ENCODE measurements at regions not wholly inside any gene's neighbourhood (a gene's known extent, or its start where the extent isn't known, plus 50 kb on each side); places are given as distances from the start of the nearest gene placed in this dataset.
A peak's percentile ranks its signal among the peaks of the same experiment; 100 is the strongest.

- no peak overlapping the region for H3K4me3 Mint-ChIP-seq
Measured at GRCh38 chr10:93149761-93150160, 76.1 kb downstream of the CYP26A1 start.

GRCh38 chr10:93150289-93150688, 76.6 kb downstream of the CYP26A1 start:
- TF ChIP-seq CTCF (IDR thresholded peaks at IDR 0.05): no peak
- H3K27ac Mint-ChIP-seq: no peak overlapping the region
- no peaks in the 10 kb centered on the region for H3K36me3 ChIP-seq (ENCODE audit: insufficient read depth, low read length)
- intact Hi-C loops (cut with DNase I, micrococcal nuclease): no loop called here
- H3K27me3 ChIP-seq (ENCODE audit: control insufficient read depth in 1 of 2, insufficient read depth in 2 of 2, low read length in 2 of 2): no peaks in the 10 kb centered on the region
- no peak for ATAC-seq (ENCODE audit: poor library complexity)
- no peaks in the 10 kb centered on the region for H3K9me3 ChIP-seq (ENCODE audit: control insufficient read depth in 1 of 2, insufficient read depth in 1 of 2, low read length in 2 of 2)
- no peaks in the 10 kb centered on the region for H3K36me3 Mint-ChIP-seq (ENCODE audit: low read depth)
- H3K27ac ChIP-seq (ENCODE audit: low read depth in 1 of 2, low read length in 2 of 2): no peak overlapping the region
- DNase-seq: peak in 2 of 14 experiments; percentile 7 to 45
- peaks cover 21% of the 10 kb centered on the region for H3K4me1 Mint-ChIP-seq (ENCODE audit: low read depth)
- no peak overlapping the region for H3K4me3 Mint-ChIP-seq
- no peaks in the 10 kb centered on the region for H3K9me3 Mint-ChIP-seq
- ChIA-PET CTCF (no interaction called here), POLR2A (no interaction called here)
- no peak overlapping the region for H3K4me3 ChIP-seq (ENCODE audit: low read length)
- peaks cover 20% of the 10 kb centered on the region for H3K4me1 ChIP-seq (ENCODE audit: insufficient read depth, low read length)
- peaks cover 24% of the 10 kb centered on the region for H3K27me3 Mint-ChIP-seq

More at GRCh38 chr10:93149761-93150160, 76.1 kb downstream of the CYP26A1 start:
- H3K27ac Mint-ChIP-seq: no peak overlapping the region
- Histone ChIP-seq H3K27ac (ENCODE audit: low read depth in 1 of 2, low read length in 2 of 2) (no peak overlapping the region), H3K4me3 (ENCODE audit: low read length) (no peak overlapping the region), H3K36me3 (ENCODE audit: insufficient read depth, low read length) (no peaks in the 10 kb centered on the region), H3K4me1 (ENCODE audit: insufficient read depth, low read length) (peaks cover 20% of the 10 kb centered on the region), H3K27me3 (ENCODE audit: control insufficient read depth in 1 of 2, insufficient read depth in 2 of 2, low read length in 2 of 2) (peaks cover 0 to 3% of the 10 kb centered on the region in 2 experiments), H3K9me3 (ENCODE audit: control insufficient read depth in 1 of 2, insufficient read depth in 1 of 2, low read length in 2 of 2) (no peaks in the 10 kb centered on the region)
- peaks cover 21% of the 10 kb centered on the region for H3K4me1 Mint-ChIP-seq (ENCODE audit: low read depth)
- ChIA-PET POLR2A (interaction anchor here (0.5 kb wide), 1 partner anchor 49 kb away, joined by 3 read pairs; no protein-coding TSS in a partner anchor), CTCF (no interaction called here)
- H3K36me3 Mint-ChIP-seq (ENCODE audit: low read depth): no peaks in the 10 kb centered on the region
- H3K27me3 Mint-ChIP-seq: peaks cover 24% of the 10 kb centered on the region
- intact Hi-C loops (cut with DNase I, micrococcal nuclease): no loop called here
- TF ChIP-seq CTCF (IDR thresholded peaks at IDR 0.05): no peak
- ATAC-seq (ENCODE audit: poor library complexity) (no peak), DNase-seq (no peak)
- H3K9me3 Mint-ChIP-seq: no peaks in the 10 kb centered on the region

- H3K36me3 ChIP-seq (ENCODE audit: insufficient read depth, low read length): no peaks in the 10 kb centered on the region
- no peak for ATAC-seq (ENCODE audit: poor library complexity)
- Mint-ChIP-seq H3K27me3 (peaks cover 20% of the 10 kb centered on the region), H3K36me3 (ENCODE audit: low read depth) (no peaks in the 10 kb centered on the region), H3K4me1 (ENCODE audit: low read depth) (peaks cover 21% of the 10 kb centered on the region), H3K27ac (no peak overlapping the region), H3K4me3 (no peak overlapping the region), H3K9me3 (peaks cover 4% of the 10 kb centered on the region)
- intact Hi-C loops (cut with DNase I, micrococcal nuclease): no loop called here
- no peaks in the 10 kb centered on the region for H3K27me3 ChIP-seq (ENCODE audit: control insufficient read depth in 1 of 2, insufficient read depth in 2 of 2, low read length in 2 of 2)
- no peak overlapping the region for H3K4me3 ChIP-seq (ENCODE audit: low read length)
- POLR2A ChIA-PET: no interaction called here
- peaks cover 20% of the 10 kb centered on the region for H3K4me1 ChIP-seq (ENCODE audit: insufficient read depth, low read length)
- TF ChIP-seq CTCF (IDR thresholded peaks at IDR 0.05): no peak
- no peak for DNase-seq
- H3K9me3 ChIP-seq (ENCODE audit: control insufficient read depth in 1 of 2, insufficient read depth in 1 of 2, low read length in 2 of 2): no peaks in the 10 kb centered on the region
- CTCF ChIA-PET: no interaction called here
- H3K27ac ChIP-seq (ENCODE audit: low read depth in 1 of 2, low read length in 2 of 2): no peak overlapping the region
Measured at GRCh38 chr10:93150990-93151547, 77.4 kb downstream of the CYP26A1 start.
